ENCODE measurements at regions not wholly inside any gene's neighbourhood (a gene's known extent, or its start where the extent isn't known, plus 50 kb on each side); places are given as distances from the start of the nearest gene placed in this dataset.
"Not testable (repeated sequence)": the region's sequence is repeated elsewhere in the genome, so short reads cannot be mapped to it uniquely, and the experiment has no call there.

DNA sequence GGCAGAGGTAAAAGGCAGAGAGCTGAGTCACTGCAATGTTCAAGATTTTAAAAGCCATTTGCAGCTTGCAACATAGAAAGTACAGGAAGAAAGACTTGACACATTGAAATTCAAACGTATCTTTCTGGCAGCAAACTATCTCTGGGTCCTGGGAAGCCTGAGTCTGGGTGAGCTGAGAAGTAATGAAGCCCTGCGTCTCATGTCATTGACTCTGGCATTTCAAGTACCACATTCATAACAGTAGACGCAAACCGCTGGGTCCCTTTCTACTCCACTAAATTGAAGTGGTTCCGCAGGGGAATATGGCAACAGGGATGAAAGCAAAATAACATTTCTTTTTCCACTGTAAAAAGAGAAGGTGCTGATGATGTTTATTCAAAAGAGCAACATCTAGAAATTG lies 694.3 kb downstream of the BRINP1 start:
- DNase-seq = no peak

DNA sequence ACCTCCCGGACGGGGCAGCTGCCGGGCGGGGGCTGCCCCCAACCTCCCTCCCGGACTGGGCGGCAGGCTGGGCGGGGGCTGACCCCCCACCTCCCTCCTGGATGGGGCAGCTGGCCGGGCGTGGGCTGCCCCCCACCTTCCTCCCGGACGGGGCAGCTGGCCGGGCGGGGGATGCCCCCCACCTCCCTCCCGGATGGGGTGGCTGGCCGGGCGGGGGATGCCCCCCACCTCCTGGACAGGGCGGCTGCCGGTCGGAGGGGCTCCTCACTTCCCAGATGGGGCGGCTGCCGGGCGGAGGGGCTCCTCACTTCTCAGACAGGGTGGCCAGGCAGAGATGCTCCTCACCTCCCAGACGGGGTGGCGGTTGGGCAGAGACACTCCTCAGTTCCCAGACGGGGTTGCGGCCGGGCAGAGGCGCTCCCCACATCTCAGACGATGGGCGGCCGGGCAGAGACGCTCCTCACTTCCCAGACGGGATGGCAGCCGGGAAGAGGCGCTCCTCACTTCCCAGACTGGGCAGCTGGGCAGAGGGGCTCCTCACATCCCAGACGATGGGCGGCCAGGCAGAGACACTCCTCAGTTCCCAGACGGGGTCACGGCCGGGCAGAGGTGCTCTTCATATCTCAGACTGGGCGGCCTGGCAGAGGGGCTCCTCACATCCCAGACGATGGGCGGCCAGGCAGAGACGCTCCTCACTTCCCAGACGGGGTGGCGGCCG lies 691.1 kb downstream of the BRINP1 start:
- DNase-seq = not testable (repeated sequence)

DNA sequence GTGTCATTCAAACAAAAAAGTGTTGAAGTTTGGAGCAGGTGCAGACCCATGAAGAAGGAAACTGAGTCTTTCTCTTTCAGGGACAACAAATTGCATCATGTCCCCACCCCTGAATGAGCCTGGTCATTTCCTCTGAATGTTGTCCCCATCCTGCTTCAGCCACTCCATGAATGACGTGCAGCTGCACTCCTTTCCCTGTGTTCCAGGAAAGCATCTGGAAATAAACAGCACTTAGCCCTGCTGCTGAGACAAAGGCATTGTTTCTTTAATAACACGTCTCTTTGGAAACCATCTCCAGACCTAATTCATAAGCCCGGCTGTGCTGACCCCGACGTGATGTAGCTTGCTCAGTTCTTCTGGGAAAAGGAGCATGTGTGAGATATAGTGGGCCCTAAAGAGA lies 682.3 kb downstream of the BRINP1 start:
- no peak for DNase-seq

DNA sequence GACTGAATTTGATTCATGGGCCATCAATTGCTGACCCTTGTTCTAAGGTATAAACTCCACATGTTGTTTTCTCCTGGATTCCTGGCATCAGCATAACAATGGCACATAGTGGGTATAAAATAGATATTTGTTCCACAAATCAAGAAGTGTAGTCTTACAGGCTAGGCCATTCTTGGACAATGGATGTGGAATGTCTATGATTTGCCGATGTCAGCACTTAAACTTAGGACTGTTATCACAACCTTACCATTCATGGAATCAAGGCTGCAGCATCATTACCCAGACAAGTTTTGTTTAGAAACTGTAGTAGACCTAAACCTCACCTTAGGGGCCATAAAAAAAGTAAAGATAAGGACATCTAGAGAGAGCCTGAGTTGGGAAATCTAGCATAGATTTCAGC lies 680.0 kb downstream of the BRINP1 start:
- DNase-seq = no peak

DNA sequence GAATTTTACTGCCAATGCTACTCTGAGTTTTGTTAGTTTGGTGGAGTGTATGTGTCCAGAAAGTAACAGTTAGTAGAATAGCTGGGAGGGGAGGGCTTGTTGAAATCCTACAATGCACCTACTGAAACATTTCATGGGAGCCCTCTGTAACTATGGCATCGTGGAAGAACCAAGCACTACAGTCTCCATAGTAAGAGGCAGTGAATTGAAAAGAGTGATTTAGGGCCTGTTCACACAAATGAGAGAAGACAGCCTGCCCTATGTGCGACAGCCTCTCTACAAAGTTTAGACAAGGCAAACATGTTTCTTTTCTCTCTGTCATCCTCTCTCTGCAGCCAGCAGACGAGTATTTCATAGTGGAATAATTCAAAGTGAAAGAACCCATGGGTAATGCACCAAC lies 676.6 kb downstream of the BRINP1 start:
- no peak for DNase-seq

DNA sequence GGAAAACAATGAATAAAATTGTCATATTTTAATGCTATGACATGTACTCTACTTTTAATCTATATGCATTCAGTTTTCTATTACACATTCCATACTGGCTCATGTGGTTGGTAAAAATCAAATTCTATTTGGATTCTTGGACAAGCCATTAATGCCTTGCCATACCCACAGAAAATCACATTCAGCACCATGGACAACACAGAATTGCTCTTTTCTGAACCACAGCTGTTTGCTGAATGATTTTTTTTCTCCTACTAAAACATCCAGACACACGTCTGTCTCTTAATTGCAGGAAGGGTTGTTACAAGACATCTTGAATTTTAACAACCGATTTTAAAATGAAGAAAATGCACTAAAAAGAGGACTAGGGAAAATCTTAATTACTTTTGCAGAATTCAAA lies 675.6 kb downstream of the BRINP1 start:
- DNase-seq = no peak

DNA sequence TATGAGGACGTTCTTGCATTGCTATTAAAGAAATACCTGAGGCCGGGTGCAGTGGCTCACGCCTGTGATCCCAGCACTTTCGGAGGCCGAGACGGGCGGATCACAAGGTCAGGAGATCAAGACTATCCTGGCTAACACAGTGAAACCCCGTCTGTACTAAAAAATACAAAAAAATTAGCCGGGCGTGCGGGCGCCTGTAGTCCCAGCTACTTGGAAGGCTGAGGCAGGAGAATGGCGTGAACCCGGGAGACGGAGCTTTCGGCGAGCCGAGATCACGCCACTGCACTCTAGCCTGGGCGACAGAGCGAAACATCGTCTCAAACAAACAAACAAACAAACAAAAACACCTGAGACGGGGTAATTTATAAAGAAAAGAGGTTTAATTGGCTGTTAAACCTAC lies 674.0 kb downstream of the BRINP1 start:
- not testable (repeated sequence) for DNase-seq

DNA sequence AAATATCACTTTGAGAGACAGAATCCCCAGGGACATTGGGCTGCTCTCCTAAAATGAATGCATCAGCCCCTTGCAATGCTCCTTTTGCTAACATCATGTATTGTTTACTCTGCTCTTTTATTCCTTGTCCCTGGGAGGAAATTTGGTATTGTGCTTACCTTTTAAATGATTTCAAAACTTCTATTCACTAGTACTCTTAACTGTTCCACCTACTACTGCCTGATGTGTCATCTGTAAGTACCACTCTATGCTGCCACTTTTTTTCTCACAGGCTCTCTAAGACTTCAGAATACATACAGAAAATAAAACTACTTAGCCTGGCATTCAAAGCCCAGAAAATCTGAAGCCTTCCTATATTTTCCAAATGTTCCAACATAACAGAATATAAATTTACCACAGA lies 667.2 kb downstream of the BRINP1 start:
- no peak for DNase-seq

DNA sequence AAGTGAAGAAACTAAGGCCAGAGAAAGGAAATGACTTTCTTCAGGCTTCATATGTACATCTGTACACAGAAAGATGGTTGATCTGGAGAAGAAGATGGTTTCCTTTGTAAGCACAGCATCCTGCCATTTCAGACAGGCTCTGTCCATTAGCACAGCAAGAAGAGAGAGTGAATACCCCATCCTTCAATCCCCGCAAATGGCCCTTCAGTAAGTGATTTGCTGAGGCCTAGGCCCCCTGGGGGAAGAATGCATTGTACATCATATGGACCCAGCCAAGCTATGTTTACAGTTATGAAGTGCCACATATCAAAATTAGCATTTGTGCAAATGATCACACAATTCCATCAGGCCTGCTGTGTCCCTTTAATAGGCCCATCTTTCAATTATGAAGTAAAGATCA lies 657.4 kb downstream of the BRINP1 start:
- DNase-seq = no peak

DNA sequence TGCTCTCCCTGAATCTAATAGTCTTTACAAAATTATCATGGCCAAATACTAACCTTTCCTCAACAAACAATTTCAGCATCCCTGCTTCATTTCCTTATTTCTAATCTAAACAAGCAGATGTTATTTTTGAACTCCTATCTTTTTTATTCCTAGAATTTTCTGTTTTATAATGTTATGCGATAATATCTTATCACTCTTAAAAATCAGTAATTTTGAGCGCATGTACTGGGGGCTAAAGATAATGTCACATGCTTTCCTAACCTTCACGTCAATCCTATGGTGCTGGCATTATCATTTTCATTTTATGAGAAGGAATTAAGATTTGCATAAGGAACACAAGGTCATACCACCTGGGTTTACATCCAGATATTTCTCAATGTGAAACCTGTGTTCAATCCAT lies 648.0 kb downstream of the BRINP1 start:
- no peak for DNase-seq

DNA sequence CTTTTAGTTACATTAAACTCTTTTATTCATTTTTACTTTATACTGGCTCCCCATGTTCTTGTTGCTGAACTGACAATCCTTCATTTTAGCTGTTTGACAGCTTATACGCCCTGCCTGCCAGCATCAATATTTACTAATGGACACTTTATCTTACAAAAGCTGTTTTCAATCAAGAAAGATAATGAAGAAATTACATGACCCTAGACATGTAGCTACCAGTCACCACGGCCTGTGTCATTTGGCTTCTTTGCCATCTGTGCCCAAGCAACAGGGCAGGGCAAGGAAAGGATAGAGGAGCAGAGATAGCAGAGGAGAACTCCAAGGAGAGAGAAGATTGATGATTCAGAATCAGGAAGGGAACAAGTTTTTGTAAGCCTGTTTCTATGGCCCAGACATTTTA lies 647.3 kb downstream of the BRINP1 start:
- DNase-seq = no peak

DNA sequence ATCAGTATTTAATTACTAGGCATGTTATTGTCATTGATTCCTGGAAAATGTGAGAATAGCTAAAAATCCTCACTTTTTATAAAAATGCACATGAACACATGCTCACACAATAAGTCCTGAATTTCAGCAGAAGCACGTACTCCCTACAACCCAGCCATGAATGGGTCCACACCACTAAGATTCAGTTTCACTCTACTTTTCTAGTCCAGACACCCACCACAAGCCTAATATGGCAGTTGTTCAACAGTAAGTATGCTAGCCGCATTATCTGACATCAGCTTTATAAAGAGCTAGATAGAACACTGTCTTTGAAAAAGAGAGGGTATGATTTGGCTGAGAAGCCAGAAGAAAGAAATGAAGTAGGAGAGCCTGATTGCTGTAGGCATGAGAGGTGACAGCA lies 639.3 kb downstream of the BRINP1 start:
- no peak for DNase-seq

DNA sequence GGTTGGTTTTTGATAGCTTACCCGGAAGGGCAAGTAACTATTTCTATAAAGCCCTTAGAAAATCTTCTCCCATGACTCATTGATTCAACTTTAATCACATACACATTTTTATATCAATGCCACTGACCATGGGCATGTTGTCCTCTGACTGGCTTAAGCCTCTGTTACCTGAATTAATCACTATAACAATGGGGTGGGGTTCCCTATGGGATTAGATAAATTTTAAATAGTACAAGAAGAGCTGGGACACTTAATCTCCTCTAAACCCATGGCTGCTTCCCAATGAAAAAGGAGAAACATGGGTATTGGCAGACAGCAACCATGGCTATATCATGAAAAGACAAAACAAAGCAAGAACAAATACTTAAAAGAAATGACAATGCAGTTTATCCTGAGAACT lies 636.2 kb downstream of the BRINP1 start:
- DNase-seq = no peak

DNA sequence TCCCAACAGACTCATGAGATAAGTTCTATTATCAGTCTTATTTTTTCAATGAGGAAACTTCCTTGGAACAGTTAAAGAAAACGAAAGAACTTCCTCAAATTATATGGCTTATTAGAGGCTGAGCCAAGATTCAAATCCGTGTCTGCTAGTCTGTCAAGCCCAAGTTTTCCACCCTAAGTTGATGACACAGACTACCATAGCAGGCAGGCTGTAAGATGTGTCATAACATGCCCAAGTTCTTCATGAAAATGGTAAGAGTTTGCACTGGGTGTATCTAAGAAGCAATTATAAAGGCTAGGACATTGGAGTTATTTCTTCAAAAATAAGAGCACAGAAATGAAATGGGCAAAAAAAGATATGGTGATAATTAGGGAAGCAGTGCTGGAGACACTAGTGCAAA lies 634.5 kb downstream of the BRINP1 start:
- no peak for DNase-seq

DNA sequence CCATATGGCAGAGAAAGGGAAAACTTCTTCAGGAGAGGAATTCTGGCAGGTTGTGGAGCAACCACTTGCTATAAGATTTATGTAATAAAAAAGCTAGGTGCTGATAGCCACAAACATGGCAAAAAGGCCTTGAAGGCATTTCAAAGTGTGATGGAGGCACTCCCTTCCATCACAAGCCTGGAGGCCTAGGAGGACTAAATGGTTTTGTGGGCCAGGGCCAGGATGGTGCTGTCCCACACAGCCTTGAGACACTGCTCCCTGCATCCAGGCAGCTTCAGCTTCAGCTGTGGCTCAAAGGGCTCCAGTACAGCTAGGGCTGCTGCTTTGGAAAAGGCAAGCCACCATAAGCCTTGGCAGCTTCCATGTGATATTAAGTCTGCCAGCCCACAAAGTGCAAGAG lies 632.8 kb downstream of the BRINP1 start:
- DNase-seq = no peak

DNA sequence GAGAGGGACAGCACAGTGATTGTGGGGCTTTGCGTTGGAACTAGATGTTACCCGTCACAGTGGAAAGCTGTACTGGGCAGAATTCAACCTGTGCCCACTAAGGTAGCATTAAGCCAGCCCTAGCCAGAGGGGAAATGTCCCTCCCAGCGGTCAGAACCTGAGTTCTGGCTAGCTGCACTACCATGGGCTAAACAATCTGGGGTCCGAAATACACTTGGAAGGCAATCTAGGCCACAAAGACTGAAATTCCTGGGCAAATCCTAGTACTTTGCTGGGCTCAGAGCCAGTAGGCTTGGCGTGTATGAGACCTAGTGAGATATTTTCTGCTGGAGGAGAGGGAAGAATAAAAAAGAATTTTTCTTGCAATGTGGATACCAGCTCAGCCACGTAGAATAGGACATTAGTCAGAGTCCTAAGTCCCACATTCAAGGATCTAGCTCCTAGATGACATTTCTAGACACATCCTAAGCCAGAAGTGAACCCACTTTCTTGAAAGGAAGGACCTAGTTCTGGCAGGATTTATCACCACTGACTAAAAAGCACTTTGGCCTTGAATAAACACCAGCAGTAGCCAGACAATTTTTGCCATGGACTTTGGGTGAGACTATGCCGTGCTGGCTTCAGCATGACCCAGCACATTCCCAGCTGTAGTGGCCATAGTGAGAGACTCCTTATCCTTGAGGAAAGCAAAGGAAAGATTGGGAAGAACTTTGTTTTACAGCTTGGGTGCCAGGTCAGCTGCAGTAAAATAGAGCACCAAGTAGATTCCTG lies 618.0 kb downstream of the BRINP1 start:
- DNase-seq = no peak

DNA sequence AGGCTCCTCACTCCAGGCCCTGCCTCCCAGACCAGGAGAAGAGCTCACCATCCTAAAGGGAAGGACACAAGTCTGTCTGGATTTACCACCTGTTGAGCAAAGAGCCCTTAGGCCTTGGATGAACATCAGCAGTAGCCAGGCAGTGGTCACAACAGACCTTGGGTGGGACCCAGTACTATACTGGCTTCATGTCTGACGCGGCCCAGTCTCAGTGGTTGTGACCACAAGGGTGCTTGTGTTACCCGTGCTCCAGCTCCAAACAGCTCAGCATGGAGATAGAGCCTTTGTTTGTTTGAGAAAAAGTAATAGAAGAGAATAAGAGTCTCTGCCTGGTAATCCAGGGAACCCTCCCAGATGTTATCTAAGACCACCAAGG lies 617.4 kb downstream of the BRINP1 start:
- DNase-seq = no peak

DNA sequence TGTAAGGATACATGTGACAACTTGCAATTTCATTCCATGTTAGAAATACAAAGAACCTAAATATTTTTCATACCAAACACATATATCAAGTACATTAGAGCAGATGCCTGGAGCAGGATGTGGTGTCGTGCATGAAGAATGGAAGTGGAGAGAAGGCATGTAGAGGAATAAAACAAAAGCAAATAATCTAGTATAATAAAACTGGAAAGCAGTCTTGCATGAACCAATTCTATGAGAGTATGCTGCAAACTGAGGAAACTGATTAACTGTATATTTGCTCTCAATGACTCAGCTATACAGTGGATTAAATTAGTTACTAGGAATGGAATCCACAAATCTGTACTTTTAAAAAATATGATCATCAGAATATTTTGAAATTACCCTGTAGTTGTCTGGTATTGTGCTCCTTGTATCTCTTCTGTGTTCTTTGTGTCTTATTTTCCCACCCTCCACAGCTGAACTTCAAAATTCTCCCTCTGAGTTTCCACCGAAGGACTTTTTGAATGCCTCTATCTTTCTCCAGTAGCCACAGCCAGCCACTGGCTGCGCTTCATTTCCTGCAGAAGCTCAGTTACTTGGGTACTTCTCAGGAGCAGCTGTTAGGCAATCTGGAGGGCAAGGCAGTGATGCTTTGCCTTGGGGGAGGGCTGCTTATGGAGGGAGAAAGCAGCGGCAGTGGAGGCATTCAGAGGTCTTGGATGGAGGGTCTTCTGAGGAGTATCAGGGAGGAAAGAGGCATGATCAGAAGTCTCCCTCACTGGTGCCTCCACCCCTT lies 608.0 kb downstream of the BRINP1 start:
- DNase-seq = no peak

DNA sequence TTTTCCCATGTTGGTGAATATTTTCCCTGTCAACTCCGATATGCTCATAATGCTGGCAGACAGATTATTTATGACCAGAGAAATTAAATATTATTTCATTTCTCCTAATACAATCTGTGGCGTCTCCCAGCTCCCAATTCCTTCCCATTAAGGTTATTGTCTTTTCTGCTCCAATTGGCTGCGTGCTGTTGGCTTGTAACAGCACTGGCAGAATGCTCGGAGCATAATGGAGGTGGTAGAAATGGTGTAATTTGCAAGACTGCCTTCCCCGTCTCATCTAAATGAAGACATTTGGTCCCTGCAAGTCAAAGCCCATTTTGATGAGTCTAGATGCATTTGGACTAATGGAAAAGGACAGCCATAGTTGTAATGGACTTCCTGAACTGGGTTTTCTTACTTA lies 601.7 kb downstream of the BRINP1 start:
- DNase-seq = no peak

DNA sequence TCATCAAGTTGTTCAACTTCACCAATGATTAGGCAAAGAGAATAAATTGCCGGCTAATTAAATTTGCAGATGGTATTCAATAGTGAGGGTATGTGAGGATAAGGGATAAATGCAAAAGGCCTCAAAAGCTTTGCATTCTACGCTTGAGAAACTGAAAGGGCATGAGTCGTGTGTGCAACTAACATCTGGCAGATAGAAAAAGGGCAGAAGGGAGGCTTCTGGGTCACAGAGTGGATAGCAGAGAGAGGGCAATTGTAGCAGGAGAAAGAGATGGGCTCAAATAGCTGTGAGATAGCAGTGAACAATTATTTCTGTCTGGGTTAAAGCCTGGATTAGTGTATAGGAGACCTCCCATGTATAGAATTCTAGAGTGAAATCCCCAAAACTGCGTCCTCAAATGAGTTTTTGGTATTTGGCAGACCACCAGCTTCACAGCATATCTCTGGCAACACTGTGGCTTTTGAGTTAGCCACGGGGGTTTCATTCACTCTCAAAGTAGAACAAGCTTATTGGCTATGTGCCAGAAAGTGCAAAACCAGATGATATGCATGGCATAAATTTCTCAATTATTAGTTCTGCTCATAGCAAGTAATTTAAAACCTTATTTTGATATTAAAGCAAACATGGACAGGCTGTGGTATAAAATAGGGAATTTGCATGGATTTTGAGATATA lies 586.3 kb downstream of the BRINP1 start:
- no peak for DNase-seq

DNA sequence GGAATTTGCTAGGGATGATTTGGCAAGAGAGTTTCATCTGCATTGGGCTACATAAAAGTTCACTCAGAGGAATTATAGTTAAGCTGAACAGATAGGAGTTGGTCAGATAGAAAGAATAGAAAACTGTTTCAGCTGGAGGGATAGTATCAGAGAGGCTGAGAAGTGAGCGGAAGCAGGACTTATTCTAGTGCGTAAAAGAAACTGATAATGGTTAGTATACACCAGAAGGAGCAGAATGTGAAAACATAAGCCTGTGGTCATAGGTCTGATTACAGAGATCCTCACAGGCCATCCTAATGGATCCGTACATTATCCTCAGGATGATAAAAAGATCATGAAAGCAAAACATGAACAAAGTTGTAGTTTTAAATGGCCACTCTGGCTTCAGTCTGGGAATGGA lies 585.2 kb downstream of the BRINP1 start:
- no peak for DNase-seq

DNA sequence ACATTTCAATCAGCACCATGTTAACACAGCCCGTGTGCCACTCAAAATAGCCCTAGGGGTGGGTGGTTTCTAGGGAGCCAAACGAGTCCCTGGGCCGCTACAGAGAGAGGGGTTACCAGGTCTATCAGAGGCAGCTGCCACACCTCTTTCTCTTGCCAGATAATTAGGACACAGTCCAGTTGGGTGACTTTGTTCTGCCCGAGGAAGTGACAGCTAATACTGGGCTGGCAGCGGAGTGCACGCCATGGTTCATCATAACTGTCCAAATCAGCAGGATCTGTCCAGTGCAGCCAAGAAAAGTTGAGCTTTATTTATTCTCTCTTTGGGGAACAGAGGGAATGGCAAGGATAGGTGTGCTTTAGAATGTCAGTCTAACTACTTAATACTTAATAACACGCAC lies 583.8 kb downstream of the BRINP1 start:
- no peak for DNase-seq

DNA sequence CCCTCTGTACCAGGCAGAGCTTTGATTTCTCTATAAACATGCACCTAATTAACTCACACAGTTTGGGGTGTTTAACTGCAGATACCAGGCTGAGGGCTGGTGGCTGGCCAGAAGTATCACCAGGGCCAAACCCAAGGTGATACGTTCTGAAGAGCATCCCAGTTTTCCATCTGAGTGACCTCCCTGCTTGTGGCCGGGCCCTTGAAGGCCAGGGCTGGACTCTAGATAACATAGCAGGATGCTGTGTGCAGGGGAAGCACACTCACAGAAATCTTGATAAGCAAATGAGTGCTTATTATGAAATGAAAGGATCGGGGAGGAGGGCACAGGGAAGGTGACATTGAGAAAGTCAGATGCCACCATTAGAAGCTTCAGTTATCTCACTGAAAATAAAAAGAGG lies 582.4 kb downstream of the BRINP1 start:
- DNase-seq = no peak

All from activated naive CD4-positive, alpha-beta T cell treated with anti-CD3 and anti-CD28 coated beads, Interleukin-2, amount 50 U/mL, for 16 hours (primary cell).